ENCODE measurements at regions not wholly inside any gene's neighbourhood (a gene's known extent, or its start where the extent isn't known, plus 50 kb on each side); places are given as distances from the start of the nearest gene placed in this dataset.

DNA sequence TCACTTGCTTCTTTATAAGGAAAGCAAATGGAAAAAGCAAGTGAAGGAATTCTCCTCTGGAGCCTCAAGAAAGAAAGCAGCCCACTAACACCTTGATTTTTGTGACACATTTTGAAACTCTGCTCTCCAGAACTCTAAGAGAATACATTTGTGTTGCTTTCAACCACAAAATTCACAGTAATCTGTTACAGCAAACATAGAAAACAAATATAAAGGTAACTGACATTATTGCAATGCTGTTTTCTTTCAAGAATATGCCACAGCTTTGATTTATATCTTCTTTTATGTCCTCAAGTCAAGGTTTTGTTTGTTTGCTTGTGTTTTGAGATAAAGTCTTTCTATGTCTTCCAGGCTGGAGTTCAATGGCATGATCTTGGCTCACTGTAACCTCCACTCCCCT is 103.1 kb upstream of the FIGN start:
- no peaks in the 10 kb centered on the region for H3K9me3 ChIP-seq (ENCODE audit: control insufficient read depth, low read depth, low read length)
- TF ChIP-seq, protein P1, sequence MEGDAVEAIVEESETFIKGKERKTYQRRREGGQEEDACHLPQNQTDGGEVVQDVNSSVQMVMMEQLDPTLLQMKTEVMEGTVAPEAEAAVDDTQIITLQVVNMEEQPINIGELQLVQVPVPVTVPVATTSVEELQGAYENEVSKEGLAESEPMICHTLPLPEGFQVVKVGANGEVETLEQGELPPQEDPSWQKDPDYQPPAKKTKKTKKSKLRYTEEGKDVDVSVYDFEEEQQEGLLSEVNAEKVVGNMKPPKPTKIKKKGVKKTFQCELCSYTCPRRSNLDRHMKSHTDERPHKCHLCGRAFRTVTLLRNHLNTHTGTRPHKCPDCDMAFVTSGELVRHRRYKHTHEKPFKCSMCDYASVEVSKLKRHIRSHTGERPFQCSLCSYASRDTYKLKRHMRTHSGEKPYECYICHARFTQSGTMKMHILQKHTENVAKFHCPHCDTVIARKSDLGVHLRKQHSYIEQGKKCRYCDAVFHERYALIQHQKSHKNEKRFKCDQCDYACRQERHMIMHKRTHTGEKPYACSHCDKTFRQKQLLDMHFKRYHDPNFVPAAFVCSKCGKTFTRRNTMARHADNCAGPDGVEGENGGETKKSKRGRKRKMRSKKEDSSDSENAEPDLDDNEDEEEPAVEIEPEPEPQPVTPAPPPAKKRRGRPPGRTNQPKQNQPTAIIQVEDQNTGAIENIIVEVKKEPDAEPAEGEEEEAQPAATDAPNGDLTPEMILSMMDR (optimal IDR thresholded peaks at IDR 0.05 in 1 of 3, IDR thresholded peaks at IDR 0.05 in 1 of 3, conservative IDR thresholded peaks at IDR 0.05 in 1 of 3; ENCODE audit: extremely low read depth in 1 of 3, insufficient read depth in 2 of 3, low read length in 3 of 3): no peak
- no peak for TF ChIP-seq EZH2 (IDR thresholded peaks at IDR 0.05; ENCODE audit: low read length)
- no peaks in the 10 kb centered on the region for H3K4me1 ChIP-seq (ENCODE audit: control insufficient read depth, extremely low read depth, insufficient read depth, low read length)
- H3K27me3 ChIP-seq (ENCODE audit: control insufficient read depth, extremely low read depth, insufficient read depth, low read length): no peaks in the 10 kb centered on the region
- DNase-seq (ENCODE audit: low read depth, low spot score) (no peak), FAIRE-seq (no peak)
- no peak overlapping the region for H3K4me2 ChIP-seq (ENCODE audit: control insufficient read depth, extremely low read depth, insufficient read depth, low read depth, low read length)
- H3K9ac ChIP-seq (ENCODE audit: control insufficient read depth, extremely low read depth, insufficient read depth, low read length): no peak overlapping the region
- no peaks in the 10 kb centered on the region for H4K20me1 ChIP-seq (ENCODE audit: control insufficient read depth, extremely low read depth, insufficient read depth, low read length)
- no peak overlapping the region for H3K27ac ChIP-seq (ENCODE audit: control insufficient read depth, insufficient read depth, low read length)
- dilution Hi-C loops (cut with MboI; ENCODE audit: extremely low pct_ligation_motif_present, low sequenced_read_pairs): no loop called here
- no peaks in the 10 kb centered on the region for H3K36me3 ChIP-seq (ENCODE audit: control insufficient read depth in 2 of 2, extremely low read depth in 1 of 2, insufficient read depth in 2 of 2, low read length in 2 of 2)
- H3K4me3 ChIP-seq (ENCODE audit: control insufficient read depth in 2 of 3, extremely low read depth in 1 of 3, insufficient read depth in 2 of 3, low read depth in 1 of 3, low read length in 3 of 3): no peak overlapping the region
- no peaks in the 10 kb centered on the region for H3K9me1 ChIP-seq (ENCODE audit: control insufficient read depth, extremely low read depth, insufficient read depth, low read length)
- no peak overlapping the region for H2AFZ ChIP-seq (ENCODE audit: control insufficient read depth, low read length)
- no peaks in the 10 kb centered on the region for H3K79me2 ChIP-seq (ENCODE audit: control insufficient read depth, insufficient read depth, low read length)

DNA sequence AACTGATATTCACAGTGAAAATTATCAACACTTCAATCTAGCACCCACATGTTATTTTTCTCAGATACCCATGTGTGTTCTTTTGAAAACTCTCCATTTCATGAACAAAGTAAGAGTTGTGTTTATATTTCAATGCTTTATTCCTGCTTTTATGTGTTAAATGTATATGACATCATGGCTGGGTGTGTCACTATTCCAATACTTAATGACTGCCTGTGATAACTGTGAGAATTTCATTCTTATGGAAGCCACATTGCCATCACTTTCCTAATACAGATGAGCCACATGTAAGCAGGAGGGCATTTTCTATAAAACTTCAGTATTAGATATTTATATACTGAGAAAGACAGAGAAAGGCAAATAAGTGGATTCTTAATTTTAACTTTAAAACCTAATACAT is 100.4 kb upstream of the FIGN start:
- H3K27me3 ChIP-seq (ENCODE audit: control insufficient read depth, extremely low read depth, insufficient read depth, low read length): no peaks in the 10 kb centered on the region
- no peak overlapping the region for H3K9ac ChIP-seq (ENCODE audit: control insufficient read depth, extremely low read depth, insufficient read depth, low read length)
- H3K9me3 ChIP-seq (ENCODE audit: control insufficient read depth, low read depth, low read length): no peaks in the 10 kb centered on the region
- no peak overlapping the region for H3K4me3 ChIP-seq (ENCODE audit: control insufficient read depth in 2 of 3, extremely low read depth in 1 of 3, insufficient read depth in 2 of 3, low read depth in 1 of 3, low read length in 3 of 3)
- H3K36me3 ChIP-seq (ENCODE audit: control insufficient read depth in 2 of 2, extremely low read depth in 1 of 2, insufficient read depth in 2 of 2, low read length in 2 of 2): no peaks in the 10 kb centered on the region
- no peak overlapping the region for H3K4me2 ChIP-seq (ENCODE audit: control insufficient read depth, extremely low read depth, insufficient read depth, low read depth, low read length)
- dilution Hi-C loops (cut with MboI; ENCODE audit: extremely low pct_ligation_motif_present, low sequenced_read_pairs): no loop called here
- no peak overlapping the region for H3K27ac ChIP-seq (ENCODE audit: control insufficient read depth, insufficient read depth, low read length)
- no peak for DNase-seq (ENCODE audit: low read depth, low spot score)
- H2AFZ ChIP-seq (ENCODE audit: control insufficient read depth, low read length): no peak overlapping the region
- TF ChIP-seq, protein P1 (optimal IDR thresholded peaks at IDR 0.05 in 1 of 3, IDR thresholded peaks at IDR 0.05 in 1 of 3, conservative IDR thresholded peaks at IDR 0.05 in 1 of 3; ENCODE audit: extremely low read depth in 1 of 3, insufficient read depth in 2 of 3, low read length in 3 of 3): no peak
- no peak for TF ChIP-seq EZH2 (IDR thresholded peaks at IDR 0.05; ENCODE audit: low read length)
- no peak for FAIRE-seq
- no peaks in the 10 kb centered on the region for H3K4me1 ChIP-seq (ENCODE audit: control insufficient read depth, extremely low read depth, insufficient read depth, low read length)
- H4K20me1 ChIP-seq (ENCODE audit: control insufficient read depth, extremely low read depth, insufficient read depth, low read length): no peaks in the 10 kb centered on the region
- no peaks in the 10 kb centered on the region for H3K79me2 ChIP-seq (ENCODE audit: control insufficient read depth, insufficient read depth, low read length)
- H3K9me1 ChIP-seq (ENCODE audit: control insufficient read depth, extremely low read depth, insufficient read depth, low read length): no peaks in the 10 kb centered on the region
